ENCODE measurements at regions not wholly inside any gene's neighbourhood (a gene's known extent, or its start where the extent isn't known, plus 50 kb on each side); places are given as distances from the start of the nearest gene placed in this dataset.
"Not testable (repeated sequence)": the region's sequence is repeated elsewhere in the genome, so short reads cannot be mapped to it uniquely, and the experiment has no call there.

- no peak for DNase-seq (ENCODE audit: low spot score)
Observed at GRCh38 chrX:22788221-22788620, 211.5 kb upstream of the DDX53 start.

GRCh38 chrX:22795671-22796070 is 204.1 kb upstream of the DDX53 start:
- no peak for DNase-seq (ENCODE audit: low spot score)

GRCh38 chrX:22800360-22800759 is 199.4 kb upstream of the DDX53 start:
- peak; percentile 9 for DNase-seq (ENCODE audit: low spot score)

- no peak for DNase-seq (ENCODE audit: low spot score)
Observed at GRCh38 chrX:22800806-22801205, 199.0 kb upstream of the DDX53 start.

GRCh38 chrX:22803353-22803752 is 196.4 kb upstream of the DDX53 start:
- DNase-seq (ENCODE audit: low spot score), result no peak

- DNase-seq (ENCODE audit: low spot score), result no peak
Observed at GRCh38 chrX:22810876-22811275, 188.9 kb upstream of the DDX53 start.

GRCh38 chrX:22818061-22818460 is 181.7 kb upstream of the DDX53 start:
- no peak for DNase-seq (ENCODE audit: low spot score)

- DNase-seq (ENCODE audit: low spot score), result no peak
Observed at GRCh38 chrX:22855693-22856092, 144.1 kb upstream of the DDX53 start.

GRCh38 chrX:22859642-22860041 is 140.1 kb upstream of the DDX53 start:
- no peak for DNase-seq (ENCODE audit: low spot score)

GRCh38 chrX:22866801-22867200 is 133.0 kb upstream of the DDX53 start:
- DNase-seq (ENCODE audit: low spot score), result not testable (repeated sequence)

GRCh38 chrX:22882543-22882942 is 117.2 kb upstream of the DDX53 start:
- DNase-seq (ENCODE audit: low spot score), result no peak

- no peak for DNase-seq (ENCODE audit: low spot score)
Observed at GRCh38 chrX:22889819-22890218, 109.9 kb upstream of the DDX53 start.

- no peak for DNase-seq (ENCODE audit: low spot score)
Observed at GRCh38 chrX:22912616-22913015, 87.1 kb upstream of the DDX53 start.

GRCh38 chrX:22922961-22923360 is 76.8 kb upstream of the DDX53 start:
- no peak for DNase-seq (ENCODE audit: low spot score)

GRCh38 chrX:22934640-22935039 is 65.1 kb upstream of the DDX53 start:
- no peak for DNase-seq (ENCODE audit: low spot score)

GRCh38 chrX:22944945-22945344 is 54.8 kb upstream of the DDX53 start:
- DNase-seq (ENCODE audit: low spot score), result no peak
